ENCODE measurements at regions not wholly inside any gene's neighbourhood (a gene's known extent, or its start where the extent isn't known, plus 50 kb on each side); places are given as distances from the start of the nearest gene placed in this dataset.

DNA sequence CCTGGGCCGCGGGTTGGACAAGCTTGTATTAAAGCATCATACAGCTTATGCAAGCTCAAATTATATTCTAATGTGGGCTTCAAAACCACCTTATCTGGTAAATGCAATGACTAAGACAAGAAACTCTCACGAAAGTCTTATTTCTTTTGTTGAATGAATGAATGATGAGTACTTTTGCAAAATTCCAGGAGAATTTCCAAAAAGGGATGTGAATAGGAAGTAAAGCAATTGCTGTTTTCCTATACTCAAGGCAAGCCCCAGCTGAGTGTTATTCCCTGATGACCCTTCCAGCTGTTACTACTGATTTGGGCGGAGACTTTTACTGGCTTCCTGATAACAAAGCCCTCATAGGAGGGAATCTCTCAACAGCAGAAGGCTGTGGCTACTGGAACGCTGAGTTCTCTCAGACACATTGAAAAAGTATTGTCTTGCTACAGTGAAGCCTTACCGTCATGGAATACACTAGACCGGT lies 162.8 kb downstream of the SREK1 start:
- no peak for DNase-seq

DNA sequence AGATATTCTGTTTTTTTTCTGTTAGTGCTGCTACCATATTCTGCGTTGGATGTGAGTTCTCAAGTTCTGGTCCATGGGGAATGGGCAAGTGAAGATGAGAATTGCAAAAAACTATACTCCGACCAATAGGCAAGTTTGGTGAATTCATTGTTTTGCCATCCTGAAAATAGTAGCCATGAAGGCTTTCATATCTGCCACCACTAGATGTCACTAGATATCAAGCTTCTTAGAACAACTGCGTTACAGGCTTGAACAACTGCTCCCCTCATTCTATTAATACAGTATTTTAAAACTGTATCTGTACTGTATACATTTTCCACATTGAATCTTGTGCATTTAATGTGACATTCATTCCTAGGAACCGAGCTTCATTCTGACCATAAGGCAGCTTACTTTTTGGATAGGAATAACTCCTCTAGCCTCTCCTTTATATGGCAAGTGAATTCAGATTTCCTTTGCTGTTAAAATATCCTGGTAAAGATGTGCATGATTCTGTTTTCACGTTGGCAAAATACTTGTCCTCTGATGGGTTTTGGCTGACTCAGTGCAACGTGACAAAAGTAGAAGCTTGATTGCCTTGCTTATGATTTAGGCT lies 163.6 kb downstream of the SREK1 start:
- peak; percentile 82 for DNase-seq

DNA sequence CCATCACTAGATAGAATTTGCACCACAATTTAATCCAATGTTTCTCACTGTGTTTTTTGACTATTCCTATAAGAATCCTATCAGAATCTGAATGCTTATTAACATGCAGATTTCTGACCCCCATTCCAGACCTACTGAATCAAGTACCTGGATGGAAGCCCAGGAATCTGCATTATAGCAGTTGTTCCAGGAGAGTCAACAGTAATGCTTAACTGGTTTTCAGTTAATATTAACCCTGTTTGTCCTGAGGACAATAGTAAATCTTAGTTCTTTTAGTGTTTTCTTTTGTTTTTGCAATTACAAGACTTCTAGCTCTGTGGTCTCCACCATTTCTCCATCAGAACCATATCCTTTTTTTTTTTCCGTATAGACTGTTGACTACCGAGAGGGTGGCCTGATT lies 168.2 kb downstream of the SREK1 start:
- no peak for DNase-seq

DNA sequence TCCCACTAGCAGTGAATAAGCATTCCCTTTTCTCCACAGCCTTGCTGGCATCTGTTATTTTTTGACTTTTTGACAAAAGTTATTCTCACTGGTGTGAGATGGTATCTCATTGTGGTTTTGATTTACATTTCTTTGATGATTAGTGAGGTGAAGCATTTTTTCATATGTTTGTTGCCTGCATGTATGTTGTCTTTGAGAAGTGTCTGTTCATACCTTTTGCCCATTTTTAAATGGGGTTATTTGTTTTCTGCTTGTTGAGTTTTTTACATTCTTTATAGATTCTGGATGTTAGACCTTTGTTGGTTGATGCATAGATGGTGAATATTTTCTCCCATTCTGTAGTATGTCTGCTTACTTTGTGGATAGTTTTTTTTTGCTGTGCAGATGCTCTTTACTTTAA lies 171.7 kb downstream of the SREK1 start:
- no peak for DNase-seq

DNA sequence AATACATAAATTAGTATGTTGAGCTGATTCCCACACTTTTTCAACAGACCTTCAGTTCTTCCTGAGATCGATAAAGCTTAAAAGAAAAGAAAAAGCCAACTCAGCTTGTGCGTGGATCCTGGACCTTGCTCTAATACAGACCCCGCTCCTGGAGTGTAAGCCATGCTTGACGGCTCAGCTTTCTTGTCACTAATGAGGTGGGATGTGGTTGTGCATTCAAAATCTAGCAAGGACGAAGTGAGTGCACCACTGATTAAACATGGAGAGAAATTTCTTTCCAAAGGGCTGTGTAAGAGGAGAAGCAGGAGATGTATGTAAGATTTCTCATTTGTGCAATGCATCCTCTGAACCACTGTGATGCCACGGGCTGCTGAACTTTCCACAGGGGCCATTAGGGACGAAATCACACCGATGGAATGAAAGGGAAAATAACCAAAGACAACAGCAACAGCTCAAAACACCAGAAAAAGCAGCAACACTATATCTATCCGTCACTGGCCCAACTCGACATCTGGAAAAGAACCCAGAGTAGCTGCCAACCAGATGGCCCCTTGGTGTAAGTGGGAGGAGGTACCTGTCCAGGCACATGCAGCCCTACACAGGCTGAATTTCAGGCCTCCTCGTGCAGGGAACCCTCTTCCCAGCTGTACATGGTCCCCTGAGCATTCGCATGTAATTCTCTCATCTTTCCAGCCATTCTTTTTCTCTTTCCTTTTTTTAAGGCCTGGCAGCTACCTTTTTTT lies 178.9 kb downstream of the SREK1 start:
- DNase-seq: no peak

DNA sequence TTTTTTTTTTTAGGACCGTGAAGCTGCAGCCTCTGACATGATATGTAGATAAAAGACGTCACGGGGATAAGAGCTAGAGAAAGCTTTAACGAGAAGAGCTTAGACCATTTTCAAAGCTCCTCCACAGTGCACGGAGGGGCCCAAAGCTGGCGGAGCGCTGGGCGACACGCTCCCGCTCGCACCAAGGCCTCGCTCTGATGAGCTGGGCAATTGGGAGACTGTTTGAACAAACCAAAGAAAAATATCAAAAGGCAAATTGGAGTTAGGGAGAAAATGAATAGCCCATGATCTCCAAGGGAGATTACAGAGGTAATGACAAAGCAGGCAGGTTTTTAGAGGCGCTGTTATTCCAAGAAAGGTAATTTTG lies 179.4 kb downstream of the SREK1 start:
- no peak for DNase-seq

DNA sequence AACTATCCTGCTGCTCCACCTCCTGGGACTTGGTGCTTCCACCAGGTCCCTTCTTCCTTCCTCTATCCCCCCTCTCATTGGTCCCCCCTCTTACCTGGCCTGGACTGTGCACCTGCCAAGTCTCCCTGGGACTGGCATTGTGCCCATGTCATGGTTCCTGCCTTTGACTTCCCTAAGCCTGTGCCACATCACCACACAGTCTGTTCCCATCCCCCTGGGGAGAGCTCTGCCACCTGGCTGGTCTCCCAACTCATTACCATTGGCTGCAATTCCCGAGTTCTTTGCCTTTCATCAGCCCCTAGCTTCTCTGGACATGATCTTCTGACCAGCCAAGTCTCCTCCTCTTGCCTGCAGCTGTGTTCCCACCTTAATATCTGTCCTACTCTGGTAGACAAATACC lies 180.3 kb downstream of the SREK1 start:
- no peak for DNase-seq

DNA sequence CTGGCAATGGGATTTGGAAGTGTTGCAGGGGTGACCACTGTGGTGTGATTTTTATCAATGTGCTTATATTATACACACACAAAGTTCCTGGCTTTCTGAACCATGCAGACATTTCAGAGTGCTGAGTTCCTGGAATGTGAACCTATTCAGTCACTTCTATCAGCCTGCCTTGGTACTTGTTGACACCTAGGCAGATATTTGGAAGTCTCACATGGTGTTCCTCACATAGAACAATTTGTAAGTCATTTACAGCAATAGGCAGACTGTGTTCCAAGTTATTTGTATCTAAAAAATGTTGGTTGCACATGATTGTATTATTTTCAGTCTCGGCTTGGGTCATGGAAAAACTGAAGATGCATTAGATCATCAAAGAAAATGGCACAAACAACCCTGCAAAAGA lies 182.2 kb downstream of the SREK1 start:
- no peak for DNase-seq

DNA sequence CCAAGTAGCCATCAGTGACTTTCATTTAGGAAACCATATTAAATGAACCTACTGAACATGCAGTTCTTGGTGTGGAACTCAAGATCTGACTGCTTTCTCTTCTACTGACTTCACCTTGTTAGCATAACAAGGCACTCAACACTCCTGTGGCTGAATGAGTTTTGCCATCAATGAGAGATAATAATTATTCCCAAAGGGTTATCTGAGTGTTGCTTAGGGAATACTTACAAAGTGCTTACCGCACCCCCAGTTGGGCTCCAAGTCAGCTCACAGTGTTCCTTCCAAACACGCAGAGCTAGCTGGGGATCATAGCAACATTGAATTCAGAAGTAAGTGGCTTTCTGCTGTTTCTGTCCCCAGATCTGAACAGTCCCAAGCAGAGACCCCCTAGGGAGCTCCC lies 182.9 kb downstream of the SREK1 start:
- DNase-seq: no peak

DNA sequence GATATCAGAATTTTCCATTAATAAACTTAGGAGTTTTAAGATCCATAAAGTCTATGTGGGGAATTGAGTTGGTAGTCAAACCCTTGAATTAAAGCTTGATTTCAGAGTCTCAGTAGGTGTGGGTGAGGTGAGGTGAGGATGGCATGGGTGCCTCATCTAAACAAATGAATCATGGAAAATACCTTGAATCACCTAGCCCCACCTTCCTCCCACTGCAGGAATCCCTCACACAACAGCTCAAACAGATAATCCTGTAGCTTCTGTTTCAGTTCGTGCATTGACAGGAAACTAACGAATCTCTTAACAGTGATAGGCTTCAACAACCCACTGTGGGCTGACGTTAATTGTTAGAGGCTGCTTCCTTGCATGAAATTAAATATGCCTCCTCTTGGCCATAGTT lies 185.0 kb downstream of the SREK1 start:
- DNase-seq: no peak

DNA sequence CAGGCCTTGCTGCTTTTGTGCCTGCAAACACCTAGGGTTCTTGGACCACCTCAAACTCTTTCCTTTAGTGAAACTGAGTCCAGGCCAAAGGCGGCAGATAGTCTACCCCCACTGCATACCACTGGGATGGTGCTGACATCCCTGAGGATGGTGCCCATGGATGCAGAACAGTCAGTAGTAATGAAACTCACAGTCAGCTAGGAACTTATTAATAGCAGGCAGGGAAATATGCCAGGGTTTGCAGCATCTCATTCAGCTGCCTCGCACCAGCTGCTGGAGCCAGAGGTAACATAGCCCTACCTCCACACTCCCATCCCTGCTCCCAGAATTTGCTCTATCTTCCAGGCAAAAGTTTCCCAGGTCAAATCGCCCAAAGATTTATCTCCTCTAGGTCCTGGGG lies 189.1 kb downstream of the SREK1 start:
- DNase-seq: no peak

DNA sequence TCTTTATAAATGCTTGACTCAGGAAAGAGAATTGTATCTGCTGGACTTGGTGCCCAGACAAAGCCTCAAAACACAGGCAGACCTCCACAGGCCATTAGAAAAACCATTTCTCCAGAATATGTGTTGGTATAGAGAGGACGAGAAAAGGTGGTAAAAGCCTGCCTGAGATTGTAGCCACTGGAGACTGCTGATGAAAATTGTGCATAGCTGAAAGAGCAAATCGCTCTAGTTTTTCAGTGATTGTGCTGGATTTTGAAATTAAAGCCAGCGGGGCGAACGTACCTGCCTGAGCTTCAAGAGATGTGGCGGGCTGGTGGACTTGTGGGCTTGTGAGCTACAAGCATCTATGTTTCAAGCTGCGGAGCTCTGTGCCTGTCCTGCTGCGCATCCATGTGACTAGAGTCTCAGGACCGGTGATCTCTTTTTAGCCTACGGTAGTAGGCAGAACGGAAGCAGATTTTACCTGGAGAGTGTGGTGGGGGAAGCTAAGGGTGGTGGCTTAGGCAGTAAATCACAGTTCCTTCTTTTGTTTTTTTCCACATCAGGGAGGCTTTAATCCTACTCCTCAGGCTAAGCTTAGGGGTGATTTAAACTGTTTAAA lies 193.6 kb downstream of the SREK1 start:
- DNase-seq: no peak

DNA sequence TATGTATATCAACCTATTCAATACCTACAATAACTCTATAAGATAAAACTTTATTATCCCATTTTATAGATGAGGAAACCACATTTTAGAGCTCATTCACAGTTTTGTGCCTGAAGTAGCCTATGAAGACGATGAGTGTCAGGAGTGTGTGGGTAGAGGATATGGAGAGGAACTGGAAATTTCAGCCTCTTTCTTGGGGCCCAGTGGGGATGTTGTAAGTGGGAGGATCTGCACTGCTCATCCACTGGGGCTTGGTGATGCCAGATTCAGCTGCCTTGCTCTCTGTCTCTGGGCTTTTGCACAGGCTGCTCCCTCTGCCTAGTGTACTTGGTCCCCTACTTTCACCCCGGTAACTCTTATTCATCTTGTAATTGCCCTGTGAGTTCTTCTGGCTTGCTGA lies 194.7 kb downstream of the SREK1 start:
- no peak for DNase-seq

DNA sequence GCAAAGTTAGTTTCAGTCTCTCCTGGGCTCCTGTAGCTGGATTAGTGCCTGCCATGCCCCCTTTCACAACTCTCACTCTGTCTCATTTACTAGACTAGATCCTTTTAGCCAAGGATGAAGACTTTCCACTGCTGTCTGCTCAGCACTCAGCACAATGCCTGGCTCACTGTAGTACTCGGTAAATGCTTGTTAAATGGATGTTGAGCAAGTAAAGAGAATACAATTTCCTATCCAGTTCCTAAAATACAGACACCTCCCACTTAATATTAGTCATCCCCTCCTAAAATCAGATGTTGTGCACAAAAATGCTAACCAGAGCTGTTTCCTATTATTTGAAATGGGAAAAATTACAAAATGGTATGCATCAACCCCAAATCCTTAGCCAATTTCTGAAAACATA lies 195.8 kb downstream of the SREK1 start:
- DNase-seq: no peak

DNA sequence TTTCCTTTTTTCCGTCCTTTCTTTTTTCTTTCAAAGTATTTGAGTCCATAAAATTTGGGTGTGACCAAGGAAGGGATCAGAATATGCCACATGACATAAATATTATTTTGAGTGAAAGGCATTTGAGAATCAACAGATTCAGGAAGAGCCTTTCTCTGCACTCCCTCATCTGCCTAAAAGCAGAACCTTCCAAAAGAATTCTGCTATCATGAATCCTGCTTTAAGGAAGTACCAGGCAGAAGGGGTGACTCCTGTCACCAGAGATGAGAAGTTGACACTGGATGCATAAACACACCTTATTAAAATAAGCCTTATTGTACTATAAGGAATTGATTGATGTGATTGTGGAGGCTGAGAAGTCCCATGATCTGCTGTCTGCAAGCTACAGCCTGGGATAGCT lies 196.7 kb downstream of the SREK1 start:
- DNase-seq: no peak

DNA sequence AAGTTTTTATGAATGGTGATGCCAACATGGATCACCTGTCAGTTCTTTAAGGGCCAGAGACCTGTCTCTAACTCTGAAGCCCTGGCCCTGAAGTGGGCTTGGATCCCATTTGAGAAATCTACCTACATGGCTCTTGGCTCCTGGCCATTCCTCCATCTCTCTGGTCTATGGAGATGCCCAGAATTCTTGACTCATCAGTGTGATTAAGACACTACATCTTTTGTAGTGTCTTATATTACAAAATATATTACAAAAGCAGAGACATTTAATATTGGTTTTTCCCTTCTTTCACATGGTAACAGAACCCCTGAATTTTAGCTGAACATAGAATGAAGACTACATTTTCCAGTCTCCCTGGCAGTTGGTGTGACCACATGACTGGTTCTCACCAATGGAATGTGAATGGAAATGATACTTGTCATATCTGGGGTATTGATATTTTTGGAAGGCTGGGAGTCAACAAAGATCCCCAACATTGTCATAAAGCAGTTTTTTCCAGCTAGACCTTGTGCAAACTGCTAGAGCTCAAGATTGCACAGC lies 198.3 kb downstream of the SREK1 start:
- DNase-seq: no peak

DNA sequence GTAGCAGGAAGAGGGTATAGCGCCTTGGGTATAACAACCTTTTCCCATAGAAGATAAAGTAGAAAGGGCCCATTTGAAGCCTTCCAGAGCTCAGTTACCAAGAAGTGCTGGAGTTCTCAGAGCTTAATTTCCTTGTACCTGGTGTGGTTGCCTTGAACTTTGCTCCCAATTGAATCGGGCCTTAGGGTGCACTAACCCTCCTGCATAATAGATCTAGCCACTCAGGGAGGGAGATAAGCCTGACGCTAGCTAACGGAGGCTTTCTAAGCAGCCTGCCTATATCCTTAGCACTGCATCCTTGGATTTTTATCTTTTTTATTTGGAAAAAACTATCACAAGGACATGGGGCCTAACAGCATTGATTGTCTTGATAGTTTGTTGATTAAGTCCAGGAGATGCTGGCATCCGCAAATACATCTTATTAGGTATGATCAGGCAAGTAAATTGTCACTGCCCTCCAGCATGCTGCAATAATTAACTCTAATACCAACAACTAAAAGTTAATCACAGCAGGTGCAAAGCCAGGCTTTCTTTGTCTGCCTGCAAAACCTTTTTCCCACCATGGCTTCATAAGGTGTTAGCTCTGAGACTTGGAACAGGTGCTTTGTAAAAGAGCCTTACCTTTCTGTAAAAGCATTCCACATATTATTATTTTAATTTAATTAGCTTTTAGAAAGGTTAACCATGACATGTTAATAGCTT lies 199.4 kb downstream of the SREK1 start:
- DNase-seq: no peak

DNA sequence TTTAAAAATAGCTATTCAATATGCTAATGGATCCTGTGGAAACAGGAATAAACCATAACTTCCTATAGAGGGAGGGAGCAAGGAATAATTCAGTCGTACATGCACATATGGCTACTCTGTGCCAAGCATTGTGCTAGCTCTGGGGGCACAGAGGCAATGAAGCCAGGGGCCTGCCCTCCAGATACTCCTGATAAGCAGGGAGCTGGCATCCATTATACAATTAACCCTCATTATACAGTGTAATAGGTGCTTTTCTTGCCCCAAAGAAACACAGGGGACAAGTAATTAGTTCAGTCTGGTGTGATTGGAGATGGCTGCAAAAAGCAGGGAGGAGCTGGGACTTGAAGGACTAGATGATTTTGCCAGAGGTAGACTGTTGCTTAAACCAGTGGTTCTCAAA lies 200.4 kb downstream of the SREK1 start:
- DNase-seq: no peak

DNA sequence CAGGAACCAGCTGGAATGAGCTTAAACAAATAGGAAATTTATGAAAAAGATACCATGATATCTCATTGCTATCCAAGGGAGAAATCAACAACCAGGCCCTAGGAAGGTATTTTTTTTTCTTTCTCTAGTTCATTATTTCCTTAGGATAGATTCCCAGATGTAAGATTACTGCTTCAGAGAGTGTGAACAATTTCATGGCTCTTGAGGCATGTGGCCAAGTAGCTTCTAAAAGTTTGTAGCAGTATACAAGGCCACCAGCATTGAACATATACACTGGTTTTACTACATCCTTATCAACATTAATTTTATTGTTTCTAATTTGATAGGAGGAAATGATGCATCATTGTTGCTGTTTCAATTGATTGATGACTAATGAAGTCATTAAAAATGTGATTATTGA lies 201.2 kb downstream of the SREK1 start:
- no peak for DNase-seq

DNA sequence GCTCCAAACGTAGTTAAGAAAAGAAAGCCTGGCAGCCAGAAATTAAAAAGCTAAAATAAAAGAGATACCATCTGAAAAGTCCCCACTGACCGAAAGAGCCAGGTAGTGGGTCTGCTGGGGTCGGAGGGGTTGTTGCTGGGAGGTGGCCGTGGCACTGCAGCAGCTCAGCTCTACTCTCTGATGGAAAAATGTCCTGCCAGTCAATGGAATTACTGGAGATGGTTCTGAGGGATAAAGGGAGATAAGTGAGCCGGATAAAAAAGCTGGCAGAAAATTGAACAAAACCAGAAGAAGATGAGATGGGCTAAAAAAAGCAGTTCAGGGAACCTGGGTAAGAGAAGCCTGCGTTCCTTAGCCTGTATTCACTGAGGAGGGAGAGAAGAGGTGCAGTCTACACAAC lies 202.8 kb downstream of the SREK1 start:
- DNase-seq: no peak

DNA sequence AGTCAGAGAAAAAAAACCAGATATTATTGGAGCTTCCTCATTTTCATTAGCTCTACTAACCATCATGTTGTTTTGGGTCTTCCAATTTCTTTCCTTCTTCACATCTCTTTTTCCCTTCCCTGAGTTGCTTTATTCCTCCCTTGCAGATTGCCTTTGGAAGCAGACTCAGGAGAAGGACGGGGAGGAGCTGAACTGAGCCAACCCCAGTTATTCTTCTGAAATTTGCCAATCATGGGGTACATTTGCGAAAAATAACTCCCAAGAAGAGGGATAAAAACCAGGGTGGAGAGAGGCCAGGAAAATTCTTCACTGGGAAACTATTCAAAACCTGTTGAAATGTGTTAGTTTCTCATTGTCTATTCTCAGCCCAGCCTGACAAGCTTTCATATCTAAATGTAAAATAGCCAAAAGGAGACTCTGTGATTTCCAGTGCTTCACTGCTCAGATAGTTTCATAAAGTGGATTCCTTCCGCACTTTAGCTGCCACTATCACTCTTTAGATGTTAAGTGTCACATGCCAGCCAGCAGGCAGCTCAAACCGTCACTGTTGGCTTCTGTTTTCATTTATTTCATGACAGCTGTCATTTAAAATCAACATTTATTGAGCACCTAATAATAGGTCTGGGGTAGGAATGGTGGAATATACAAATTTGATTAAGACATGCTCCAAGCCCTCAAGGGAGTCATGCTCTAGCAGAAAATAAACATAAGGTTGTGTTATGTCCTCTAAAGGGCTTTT lies 204.5 kb downstream of the SREK1 start:
- DNase-seq: no peak

DNA sequence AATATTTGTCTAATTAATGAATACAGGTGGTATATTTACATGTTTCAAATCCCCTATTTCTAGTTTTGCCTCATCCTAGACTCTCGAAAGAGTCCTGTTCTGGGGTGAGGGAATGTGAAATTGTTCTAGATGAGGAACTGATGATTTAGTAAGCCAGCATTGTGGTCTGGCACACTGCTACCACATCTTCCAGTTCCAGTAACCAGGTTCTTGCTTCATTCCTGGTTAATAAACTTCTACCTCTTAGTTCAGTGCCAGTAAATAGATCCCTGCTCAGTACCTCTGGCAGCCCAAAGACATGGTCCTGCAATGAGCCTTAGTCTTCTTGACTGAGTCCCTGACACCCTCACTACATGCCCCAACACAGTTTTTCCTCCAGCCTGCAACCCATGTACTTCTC lies 207.7 kb downstream of the SREK1 start:
- DNase-seq: no peak

DNA sequence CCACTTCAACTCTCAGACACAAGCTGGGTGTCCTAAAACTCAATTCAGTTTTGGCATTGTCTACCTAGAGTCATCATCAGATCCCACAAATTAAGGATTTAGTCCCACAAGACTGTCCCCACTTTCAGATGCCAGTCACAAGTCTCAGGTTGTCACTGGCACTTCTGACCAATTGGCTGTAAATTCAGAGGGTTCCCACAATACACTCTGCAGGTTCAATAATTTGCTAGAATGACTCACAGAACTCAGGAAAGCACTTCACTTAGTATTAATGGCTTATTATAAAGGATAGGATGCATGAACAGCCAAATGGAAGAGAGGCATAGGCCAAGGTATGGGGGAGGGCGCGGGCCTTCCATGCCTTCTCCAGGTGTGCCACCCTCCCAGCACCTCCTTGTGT lies 209.1 kb downstream of the SREK1 start:
- no peak for DNase-seq

All from midbrain (tissue), 1 donor.